D341Med (cell line): ENCODE measurements at regions not wholly inside any gene's neighbourhood (a gene's known extent, or its start where the extent isn't known, plus 50 kb on each side); places are given as distances from the start of the nearest gene placed in this dataset.
"Not testable (repeated sequence)": the region's sequence is repeated elsewhere in the genome, so short reads cannot be mapped to it uniquely, and the experiment has no call there.

Source experiments
- DNase-seq: peaks from one replicate; pipeline ENCODE4 v3.0.0; 2012; ENCODE audit warnings: low spot score

DNA sequence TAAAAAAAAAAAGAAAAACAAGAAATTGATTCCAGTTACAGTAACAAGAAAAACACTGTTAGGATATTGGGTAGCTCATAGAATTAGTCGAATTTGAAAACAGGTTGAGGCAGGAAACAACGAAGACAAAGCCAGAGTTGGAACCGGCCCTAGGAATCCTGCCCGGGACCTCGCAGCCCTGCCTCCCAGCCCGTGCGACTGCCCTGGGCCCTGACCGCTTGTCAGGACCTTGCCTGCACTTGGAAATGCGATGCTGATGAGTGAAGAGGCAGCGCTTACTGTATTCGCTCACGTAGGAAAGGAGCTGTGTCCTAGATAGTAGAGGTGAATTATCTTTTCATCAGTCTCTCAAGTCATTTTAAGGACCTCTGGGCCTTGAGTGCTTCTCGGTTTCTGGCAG, 611.7 kb upstream of the FAT1 start:
- DNase-seq: no peak

DNA sequence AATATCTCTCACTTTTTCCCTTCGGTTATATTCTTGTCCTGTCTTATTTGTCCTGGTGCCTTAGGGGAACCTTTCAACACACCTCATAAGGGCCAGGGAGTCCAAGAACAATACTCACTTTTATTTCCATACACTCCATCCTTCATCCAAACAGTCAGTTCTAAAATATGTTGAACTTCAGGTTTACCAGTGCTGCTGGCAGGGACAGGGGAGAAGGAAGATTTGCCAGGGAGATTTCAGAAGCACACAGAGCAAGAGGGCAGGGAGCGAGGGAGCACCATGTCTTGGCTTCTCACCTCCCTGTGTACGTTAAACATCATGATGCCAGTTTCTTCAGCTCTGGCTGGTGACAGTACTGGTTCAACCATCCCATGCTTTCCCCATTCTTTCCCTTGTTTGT, 631.1 kb upstream of the FAT1 start:
- no peak for DNase-seq

DNA sequence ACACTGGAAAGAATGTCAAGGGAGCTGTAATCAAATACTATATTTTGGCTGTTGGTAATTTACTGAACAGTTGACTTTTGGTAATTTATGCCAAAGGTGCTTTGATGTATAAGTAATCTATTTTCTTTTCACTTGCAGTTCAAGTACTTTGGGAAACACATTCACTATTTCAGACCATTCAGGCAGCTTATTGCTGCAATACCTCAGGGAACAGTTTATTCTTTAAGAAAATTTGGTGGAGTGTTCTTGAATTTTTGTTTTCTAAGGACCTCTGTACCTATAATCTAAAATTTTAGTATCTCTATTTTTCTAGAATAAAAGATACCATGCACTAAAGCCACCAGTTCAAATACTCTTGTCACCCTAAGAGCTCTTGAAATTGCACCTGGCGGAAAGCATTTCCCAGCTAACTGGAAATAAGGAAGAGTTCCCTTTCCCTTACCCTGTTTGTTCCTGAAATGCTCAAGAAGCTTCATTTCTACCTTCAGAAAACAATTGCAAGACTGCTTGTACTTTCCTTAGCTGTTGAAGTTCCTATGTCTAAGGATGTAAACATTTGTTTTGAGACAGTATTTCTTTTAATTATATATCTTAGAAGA, 633.5 kb upstream of the FAT1 start:
- DNase-seq: no peak

DNA sequence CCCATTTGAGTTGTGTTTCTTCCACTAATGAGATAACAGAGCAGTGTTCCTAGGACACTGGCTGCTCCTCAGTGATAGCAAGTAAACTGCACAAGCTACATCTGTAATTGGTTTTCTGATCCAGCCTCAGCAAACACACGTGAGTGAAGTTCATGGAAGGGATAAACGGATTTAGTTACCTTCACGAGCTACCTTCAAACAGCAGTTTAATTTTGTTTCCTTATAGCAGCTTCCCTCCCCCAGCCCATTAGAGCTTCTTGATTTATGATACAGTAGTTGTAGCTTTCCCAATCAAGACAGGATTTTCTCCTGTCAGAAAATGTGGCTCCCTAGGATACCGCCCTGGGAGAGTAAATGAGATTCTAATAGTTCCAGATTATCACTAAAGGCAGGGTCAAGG, 634.2 kb upstream of the FAT1 start:
- no peak for DNase-seq

DNA sequence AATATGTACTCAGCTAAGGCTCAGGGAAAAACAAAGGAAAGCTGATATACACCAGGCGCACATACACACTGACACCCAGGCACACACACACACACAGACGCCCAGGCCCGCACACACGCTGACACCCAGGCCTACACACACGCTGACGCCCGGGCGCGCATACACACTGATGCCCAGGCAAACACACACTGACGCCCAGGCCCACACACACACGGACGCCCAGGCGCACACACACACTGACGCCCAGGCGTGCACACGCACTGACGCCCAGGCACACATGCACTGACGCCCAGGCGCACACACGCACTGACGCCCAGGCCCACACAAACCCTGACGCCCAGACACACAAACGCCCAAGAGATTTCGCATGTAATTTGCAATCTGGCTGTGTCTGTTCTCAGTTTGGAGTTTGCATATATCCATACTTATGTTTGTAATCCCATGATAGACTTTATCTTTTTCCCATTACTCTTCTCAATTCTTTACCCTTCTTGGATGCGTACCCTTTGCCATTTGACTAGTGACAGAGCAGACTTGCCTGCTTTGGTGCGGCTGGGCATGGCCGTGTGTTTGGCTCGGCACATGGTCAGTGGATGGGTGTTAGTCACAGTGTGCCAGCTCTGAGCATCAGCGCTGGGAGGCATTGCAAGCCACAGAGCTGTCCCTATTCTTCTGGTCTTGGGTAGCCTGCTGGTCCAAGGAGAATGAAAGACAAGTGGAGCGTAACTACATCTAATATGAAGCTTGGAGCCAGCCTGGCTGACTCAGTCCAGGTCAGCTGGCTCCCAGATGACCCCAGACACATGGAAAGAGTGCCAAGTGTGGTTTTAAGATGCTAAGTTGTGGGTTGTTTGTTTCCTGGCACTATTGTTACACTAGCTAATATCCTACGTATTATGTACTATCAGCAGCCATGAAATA, 632.4 kb upstream of the ZFP42 start:
- no peak for DNase-seq

DNA sequence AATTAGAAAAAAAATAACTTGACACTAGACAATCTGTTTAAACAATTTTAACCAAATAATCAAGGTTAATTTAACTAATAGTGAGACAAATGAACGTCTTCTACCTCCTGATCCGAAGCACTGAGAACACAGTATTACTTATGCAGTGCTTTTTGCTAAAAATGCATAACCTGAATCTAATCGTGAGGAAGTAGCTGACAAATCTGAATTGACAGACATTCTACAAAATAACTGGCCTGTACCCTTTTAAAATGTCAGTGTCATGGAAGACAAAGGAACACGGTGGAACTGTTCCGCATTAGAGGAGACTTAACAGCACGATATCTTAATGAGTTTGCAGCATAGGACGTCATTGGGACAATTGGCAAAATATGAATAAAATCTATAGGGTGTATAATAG, 631.2 kb upstream of the ZFP42 start:
- no peak for DNase-seq

DNA sequence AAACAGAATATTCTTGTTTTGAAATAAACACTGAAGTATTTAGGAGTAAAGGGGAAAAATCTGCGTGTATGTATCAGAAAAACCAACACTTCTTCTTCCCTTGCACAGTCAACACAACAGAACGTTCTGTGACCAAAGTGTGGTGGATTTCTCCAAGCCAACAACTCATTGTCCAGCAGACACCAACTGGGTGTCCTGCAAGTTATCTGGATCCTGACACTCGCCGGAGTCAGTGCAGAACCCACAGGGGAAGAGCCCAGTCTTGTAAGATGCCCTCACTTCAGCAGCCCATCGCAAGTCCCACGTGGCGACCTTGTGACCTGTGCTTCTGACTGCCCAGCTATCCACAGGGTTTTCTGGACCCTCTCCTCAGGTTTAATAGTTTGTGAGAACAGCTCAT, 630.7 kb upstream of the ZFP42 start:
- DNase-seq: no peak

DNA sequence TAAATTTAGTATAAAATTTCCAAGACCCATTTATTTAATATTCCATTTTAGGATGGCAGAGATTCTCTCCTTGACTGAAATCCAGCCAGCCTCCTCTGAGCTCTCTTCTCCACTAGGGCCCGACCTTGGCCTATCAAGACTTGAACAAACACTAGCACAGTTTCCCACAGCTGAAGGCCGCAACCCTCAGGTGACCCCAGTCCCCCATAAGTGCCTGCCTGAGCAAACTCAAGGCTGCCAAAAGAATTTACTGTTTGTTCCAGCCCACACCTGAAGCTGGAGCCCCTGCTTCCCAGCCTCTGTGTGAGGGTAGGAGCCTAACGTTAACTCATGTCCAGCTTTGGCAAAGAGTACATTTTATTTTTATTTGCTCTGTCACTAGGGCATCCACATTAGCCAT, 629.0 kb upstream of the ZFP42 start:
- no peak for DNase-seq

DNA sequence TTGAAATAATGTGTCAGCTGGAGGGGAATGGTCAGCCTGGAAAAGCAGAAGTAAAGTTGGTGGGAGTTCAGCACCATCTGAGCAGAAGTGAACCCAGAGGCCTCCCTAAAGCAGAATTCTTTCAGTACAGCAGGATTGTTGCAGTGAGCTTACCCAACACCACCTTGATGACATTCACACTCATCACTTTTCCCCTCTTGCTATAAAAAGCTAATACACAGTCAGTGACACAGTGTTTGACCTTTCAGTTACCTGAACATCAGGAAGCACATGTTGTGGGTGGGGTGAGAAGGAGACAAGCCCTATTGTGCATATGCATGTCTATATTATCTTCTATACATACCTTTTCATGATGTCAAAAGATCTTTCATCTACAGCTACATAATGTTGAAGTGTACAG, 624.7 kb upstream of the ZFP42 start:
- DNase-seq: no peak

DNA sequence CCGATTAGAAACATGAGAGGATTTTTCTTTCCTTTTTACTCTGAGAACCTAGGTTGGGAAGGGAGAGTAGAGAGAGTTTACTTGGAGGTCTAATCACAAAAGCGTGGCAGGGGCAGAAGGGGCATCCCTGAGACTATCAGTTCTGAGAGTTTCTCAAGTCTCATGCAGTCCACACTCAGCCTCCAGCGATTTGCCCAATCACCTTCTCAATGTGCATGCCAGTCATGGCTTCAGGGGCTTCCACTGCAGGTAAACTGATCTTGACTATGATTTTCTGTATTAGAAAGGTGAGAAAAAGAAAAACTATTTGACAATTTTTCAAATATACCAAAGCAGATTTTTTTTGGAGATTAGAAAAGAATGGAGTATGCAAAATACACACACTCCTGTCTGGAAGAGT, 617.1 kb upstream of the ZFP42 start:
- DNase-seq: no peak

DNA sequence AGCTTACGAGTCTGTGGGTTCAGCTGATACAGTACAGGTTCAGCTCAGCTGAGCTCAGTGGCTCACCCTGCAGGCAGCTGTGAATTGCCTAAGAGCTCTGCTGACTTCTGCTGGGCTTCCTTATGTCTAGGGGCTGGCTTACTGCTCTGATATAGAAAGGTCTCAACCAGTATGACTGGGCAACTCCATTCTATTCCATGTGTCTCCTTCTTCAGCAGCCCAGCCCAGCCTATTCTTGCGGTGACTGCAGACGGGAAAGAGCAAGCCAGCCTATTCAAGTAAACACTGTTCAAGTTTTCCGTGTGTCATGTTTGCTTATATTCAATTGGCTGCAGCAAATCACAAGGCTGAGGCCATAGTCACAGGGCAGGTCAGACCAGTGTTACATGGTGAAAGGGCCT, 615.4 kb upstream of the ZFP42 start:
- DNase-seq: peak; percentile 46

DNA sequence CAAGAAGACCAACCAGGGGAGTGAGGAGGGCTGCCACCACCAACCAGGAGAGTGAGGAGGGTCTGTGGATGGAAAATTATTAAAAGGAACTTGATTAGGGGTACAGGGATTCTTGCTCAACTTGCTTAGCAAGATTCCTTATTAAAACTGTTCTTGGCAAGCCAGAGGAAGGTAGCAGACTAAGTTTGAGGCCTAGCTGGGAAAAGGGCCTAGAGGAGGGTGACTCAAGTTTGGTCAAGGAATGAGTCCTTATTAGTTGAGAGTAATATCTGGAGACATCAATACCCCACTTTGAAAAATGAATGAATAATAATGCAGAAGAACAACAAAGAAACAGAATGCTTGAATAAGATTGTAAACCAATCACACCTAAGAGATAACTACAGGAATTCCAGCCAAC, 612.4 kb upstream of the ZFP42 start:
- DNase-seq: no peak

DNA sequence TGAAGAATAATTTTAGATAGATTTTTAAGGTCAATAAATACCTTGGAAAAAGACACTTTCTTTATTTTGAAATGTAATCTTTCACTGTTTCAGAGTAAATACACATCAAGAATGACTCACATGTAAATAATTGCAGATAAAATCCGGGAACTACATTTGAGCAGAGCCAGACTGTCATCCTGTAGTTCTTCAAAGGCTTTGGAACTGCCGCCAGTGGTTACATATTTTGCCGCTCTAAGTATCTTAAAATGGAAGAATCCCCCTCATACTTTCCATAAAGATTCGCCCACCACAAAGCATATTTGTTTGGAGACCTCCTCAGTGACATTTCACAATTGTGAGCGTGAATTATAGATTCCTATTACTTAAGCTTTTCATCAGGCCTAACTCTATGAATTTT, 607.8 kb upstream of the ZFP42 start:
- no peak for DNase-seq

DNA sequence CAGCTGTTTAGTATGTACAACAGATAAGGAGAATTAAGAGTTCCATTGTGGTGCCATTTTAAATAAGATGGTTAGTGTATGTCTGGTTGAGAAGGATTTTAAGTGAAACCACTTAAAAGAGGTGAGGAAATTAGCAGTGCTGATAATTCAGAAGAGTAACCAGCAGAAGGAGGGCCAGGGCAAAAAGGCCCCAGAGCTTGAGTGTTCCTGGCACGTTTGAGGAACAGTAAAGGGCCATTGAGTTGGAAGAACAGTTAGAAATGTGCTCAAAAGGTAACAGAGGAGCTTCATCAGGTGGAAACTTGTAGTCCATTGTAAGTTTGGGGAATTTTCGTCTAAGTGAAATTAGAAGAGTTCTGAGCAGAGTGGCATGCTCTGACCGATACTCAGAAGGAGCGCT, 606.2 kb upstream of the ZFP42 start:
- no peak for DNase-seq

DNA sequence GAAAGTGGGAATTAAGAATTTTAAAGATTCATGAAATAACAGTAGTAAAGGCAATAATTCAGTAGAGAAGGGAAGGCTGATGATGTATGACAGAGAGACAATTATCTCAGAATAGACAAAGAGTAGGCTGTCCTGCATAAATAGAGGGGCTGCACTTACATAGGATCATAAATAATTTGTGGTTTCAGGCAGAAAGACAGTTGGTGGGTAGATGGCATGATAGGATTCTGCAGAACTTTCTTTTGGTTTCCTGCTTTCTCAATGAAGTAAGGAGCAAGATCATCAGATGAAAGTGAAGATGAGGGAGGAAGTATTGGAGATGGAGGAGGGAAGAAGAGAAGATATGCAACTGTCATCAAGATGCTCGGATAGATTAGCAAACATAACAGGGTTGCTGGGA, 604.9 kb upstream of the ZFP42 start:
- no peak for DNase-seq

DNA sequence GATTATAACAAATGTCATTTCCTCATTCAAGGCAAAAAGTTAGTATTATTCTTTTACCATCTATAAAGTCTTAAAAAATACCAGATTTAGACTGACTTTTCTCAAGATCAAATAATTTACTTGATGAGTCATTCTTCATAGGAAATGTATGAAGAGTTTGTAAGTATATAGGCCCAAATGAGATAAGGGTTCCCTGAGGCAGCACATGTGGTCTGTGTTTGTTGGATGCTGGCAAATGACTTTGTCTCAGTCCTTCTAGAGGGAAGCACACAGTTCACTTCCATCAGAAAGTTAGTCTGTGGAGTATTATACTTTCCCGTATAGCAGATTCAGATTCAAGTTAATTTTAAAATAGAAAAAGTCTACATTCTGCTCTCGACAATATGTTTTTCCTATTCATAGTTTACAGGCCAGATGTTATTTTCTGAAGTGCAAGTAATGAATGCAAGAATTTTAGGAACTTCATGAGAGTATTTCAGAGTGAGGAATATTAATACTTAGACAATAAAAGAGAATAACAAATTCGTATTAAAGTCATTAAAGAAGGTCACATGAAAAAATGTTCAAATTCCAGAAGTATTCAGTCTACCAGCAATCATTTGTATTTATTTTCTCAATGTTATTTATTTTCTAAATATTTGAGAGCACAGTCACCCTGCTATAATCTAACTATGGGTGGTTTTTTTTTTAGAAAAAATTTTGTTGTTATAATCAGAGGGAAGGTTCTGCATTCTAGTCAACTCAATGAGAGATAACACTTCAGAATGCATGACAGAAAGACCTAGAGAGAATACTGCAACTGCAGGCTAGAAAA, 601.8 kb upstream of the ZFP42 start:
- DNase-seq: no peak

DNA sequence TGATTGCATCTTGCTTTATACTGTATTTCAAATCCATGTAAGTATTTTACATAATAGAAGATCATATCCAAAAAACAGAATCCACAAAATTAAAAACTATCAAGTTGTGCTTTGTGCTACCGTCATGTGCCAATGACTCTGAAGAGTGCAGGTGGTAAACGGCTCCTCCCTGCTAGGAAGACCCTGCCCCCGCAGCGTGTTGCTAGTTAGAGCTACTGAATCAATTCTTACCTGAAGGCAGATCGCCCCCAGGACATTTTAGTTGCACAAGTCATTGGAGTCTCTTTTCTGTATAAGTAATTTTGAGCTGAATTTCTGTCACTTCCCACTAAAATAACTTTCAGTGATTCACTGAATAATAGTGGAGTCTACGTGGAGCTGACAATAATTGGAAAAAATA, 599.5 kb upstream of the ZFP42 start:
- no peak for DNase-seq

DNA sequence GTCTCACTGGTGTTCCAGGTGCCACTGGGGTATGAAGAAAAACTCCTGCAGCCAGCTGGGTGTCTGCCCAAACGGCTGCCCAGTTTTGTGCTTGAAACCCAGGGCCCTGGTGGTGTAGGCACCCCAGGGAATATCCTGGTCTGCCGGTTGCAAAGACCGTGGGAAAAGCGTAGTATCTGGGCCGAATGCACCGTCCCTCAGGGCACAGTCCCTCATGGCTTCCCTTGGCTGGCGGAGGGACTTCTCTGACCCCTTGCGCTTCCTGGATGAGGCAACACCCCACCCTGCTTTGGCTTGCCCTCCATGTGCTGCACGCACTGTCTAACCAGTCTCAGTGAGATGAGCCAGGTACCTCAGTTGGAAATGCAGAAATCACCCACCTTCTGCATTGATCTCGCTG, 587.1 kb upstream of the ZFP42 start:
- not testable (repeated sequence) for DNase-seq

DNA sequence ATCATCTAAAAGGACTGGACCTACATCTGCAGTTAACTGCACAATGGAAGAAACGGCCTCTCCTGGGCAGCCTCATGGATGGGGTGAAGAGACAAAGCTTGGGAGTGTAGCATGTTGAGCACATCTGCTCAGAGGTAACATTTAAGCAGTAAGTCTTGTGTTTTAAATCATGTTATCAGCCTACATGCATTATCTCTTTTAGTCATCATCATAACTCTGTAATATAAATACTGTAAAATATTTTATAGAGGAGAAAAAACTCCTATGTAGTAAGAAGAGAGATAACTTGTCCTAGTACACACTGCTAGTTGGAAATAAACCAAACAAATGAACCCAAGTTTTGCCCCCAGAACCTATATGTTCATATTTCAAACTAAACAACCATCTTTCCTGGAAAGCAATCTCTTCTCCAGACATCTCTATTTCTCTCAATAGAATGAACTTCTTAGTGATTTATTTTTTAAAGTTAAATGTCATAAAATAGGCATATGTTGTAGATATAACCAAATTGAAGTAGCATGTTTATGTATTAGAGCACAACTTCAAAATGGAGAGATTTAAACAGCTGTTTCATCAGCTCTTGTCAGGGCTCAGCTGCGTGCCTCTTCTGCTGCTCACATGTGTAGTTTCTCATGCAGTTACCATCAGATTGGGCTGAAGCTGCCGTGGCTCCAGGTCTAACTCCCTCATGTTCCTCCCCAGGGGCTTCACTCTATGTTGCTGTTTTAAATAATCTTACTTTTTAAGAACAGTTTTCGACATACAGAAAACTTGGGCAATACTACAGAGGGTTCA, 581.8 kb upstream of the ZFP42 start:
- DNase-seq: no peak

DNA sequence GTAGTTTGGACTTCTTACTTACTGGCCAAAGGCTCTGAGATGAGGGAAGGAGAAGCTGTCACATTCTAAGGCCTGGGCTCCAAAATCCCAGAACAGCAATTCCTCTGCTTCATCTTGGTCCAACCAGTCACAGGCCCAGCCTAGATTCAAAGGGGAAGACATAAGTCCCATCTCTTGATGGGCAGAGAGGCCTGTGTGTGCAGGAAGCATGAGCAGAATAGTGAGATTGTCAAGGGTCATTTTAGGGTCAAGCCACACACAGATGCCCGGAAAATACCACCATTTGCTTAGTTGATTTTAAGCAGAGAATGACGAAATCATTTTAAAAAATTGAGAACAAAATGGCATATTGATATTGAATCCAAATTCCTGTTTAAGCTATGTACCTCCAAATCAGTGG, 580.9 kb upstream of the ZFP42 start:
- no peak for DNase-seq

DNA sequence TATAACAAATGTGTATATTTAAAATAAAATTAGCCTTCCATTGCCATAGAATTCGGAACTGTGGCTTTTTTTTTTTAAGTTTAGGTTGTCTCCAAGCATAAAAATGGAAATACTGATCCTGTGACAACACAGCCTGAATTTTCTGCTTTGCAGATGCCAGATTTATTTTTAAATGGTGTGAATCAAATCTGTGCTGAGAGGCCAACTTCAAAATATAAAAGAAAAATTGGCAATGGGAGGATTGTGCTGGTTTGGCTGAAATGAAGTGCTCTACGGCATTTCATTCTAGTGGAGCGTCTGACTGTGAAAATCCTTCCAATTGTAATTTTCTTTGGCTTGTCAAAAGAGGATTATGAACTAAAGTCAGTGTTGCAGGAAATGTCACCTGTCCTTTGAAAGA, 580.3 kb upstream of the ZFP42 start:
- no peak for DNase-seq

DNA sequence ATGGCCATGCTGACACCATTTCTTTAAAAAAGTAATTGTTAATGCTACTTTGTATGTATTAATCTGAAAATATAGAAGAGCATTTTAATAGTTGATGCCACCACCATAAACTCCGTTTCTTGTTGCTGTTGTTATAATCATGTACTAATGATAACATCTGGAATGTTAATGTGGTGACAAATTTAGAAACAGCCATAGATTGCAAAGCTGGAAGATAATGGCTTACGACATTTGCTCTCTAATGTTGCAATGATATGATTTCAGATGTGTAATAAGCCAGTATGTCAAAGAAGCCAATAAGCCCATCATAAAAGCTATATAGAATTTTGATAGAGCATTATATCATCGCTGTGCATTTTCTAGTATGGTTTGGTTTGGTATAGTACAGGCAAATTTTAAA, 579.4 kb upstream of the ZFP42 start:
- no peak for DNase-seq
